ENCODE measurements at regions not wholly inside any gene's neighbourhood (a gene's known extent, or its start where the extent isn't known, plus 50 kb on each side); places are given as distances from the start of the nearest gene placed in this dataset.
A peak's percentile ranks its signal among the peaks of the same experiment; 100 is the strongest.

GRCh38 chr18:73163236-73163635, 295.4 kb upstream of the NETO1 start:
- H3K9me3 Mint-ChIP-seq = no peaks in the 10 kb centered on the region
- no peaks in the 10 kb centered on the region for H3K27me3 Mint-ChIP-seq (ENCODE audit: insufficient read depth)
- H3K36me3 Mint-ChIP-seq (ENCODE audit: low read depth) = no peaks in the 10 kb centered on the region
- H3K4me1 Mint-ChIP-seq (ENCODE audit: low read depth) = peaks cover 44% of the 10 kb centered on the region
- H3K4me3 Mint-ChIP-seq = no peak overlapping the region
- no peak for DNase-seq
- no peak for TF ChIP-seq CTCF (IDR thresholded peaks at IDR 0.05)
- no peak overlapping the region for H3K27ac Mint-ChIP-seq

GRCh38 chr18:73156117-73156516, 288.3 kb upstream of the NETO1 start:
- Mint-ChIP-seq H3K4me3 (no peak overlapping the region), H3K27me3 (ENCODE audit: insufficient read depth) (no peaks in the 10 kb centered on the region), H3K27ac (no peak overlapping the region), H3K9me3 (no peaks in the 10 kb centered on the region), H3K4me1 (ENCODE audit: low read depth) (peaks cover 45% of the 10 kb centered on the region), H3K36me3 (ENCODE audit: low read depth) (no peaks in the 10 kb centered on the region)
- no peak for TF ChIP-seq CTCF (IDR thresholded peaks at IDR 0.05)
- no peak for DNase-seq

GRCh38 chr18:73153271-73153670, 285.5 kb upstream of the NETO1 start:
- peak; percentile 62 for DNase-seq
- no peak for TF ChIP-seq CTCF (IDR thresholded peaks at IDR 0.05)
- Mint-ChIP-seq H3K27ac (peak overlapping the region; percentile 24; the same call in 1 of the 2 replicates), H3K4me3 (no peak overlapping the region), H3K27me3 (ENCODE audit: insufficient read depth) (no peaks in the 10 kb centered on the region), H3K9me3 (no peaks in the 10 kb centered on the region), H3K36me3 (ENCODE audit: low read depth) (no peaks in the 10 kb centered on the region; the same call in 1 of the 2 replicates), H3K4me1 (ENCODE audit: low read depth) (peaks cover 26% of the 10 kb centered on the region)

- H3K4me3 Mint-ChIP-seq = no peak overlapping the region
- no peak for TF ChIP-seq CTCF (IDR thresholded peaks at IDR 0.05)
- H3K4me1 Mint-ChIP-seq (ENCODE audit: low read depth) = peaks cover 26% of the 10 kb centered on the region
- peak overlapping the region; percentile 10; the same call in 1 of the 2 replicates for H3K27ac Mint-ChIP-seq
- no peaks in the 10 kb centered on the region for H3K9me3 Mint-ChIP-seq
- no peaks in the 10 kb centered on the region; the same call in 1 of the 2 replicates for H3K36me3 Mint-ChIP-seq (ENCODE audit: low read depth)
- no peaks in the 10 kb centered on the region for H3K27me3 Mint-ChIP-seq (ENCODE audit: insufficient read depth)
- peak; percentile 17 for DNase-seq
These were observed 283.3 kb upstream of the NETO1 start for GRCh38 chr18:73151086-73151485.

- no peaks in the 10 kb centered on the region for H3K9me3 Mint-ChIP-seq
These were observed 282.4 kb upstream of the NETO1 start for GRCh38 chr18:73150199-73150598.

More at GRCh38 chr18:73150199-73150598, 282.4 kb upstream of the NETO1 start:
- H3K4me1 Mint-ChIP-seq (ENCODE audit: low read depth) = peaks cover 26% of the 10 kb centered on the region
- peak; percentile 32 for TF ChIP-seq CTCF (IDR thresholded peaks at IDR 0.05)
- DNase-seq = no peak
- H3K36me3 Mint-ChIP-seq (ENCODE audit: low read depth) = no peaks in the 10 kb centered on the region; the same call in 1 of the 2 replicates
- H3K27ac Mint-ChIP-seq = no peak overlapping the region
- H3K4me3 Mint-ChIP-seq = no peak overlapping the region
- H3K27me3 Mint-ChIP-seq (ENCODE audit: insufficient read depth) = no peaks in the 10 kb centered on the region

All from HFFc6 (cell line).